AG09309 (cell line): ENCODE measurements at regions not wholly inside any gene's neighbourhood (a gene's known extent, or its start where the extent isn't known, plus 50 kb on each side); places are given as distances from the start of the nearest gene placed in this dataset.

Experiments used
- DNase-seq: peaks from one replicate; pipeline ENCODE4 v3.0.0-alpha.2; 2010; ENCODE audit warnings: low read depth
- H3K4me3 ChIP-seq: 2 replicates; pipeline ENCODE4 v1.5.1; 2011; ENCODE audit warnings: mild to moderate bottlenecking, low read depth, low read length, moderate library complexity; ENCODE audit not compliant: control insufficient read depth
- CTCF ChIP-seq: IDR thresholded peaks from 2 replicates; pipeline ENCODE4 v1.5.1; 2011; ENCODE audit warnings: mild to moderate bottlenecking, low read depth, low read length, inconsistent platforms; ENCODE audit not compliant: insufficient read depth, control insufficient read depth; ENCODE audit errors: missing control alignments

- DNase-seq = no peak
- H3K4me3 ChIP-seq = no peak overlapping the region
- TF ChIP-seq CTCF = no peak
Measured at GRCh38 chr9:31112491-31112890, 1272.0 kb upstream of the ACO1 start.

DNA sequence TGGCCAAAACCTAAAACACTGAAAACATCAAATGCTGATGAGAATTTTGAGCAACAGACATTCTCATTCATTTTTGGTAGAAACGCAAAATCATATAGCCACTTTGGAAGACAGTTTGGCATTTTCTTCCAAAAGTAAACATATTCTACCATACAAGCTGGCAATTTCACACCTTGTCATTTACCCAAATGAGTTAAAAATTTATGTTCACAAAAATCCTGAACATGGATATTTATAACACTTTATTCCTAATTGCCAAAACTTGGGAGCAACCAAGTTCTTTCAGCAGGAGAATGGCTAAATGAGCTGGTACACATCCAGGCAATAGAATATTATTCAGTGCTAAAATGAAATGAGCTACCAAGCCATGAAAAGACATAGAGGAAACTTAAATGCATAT lies 1270.1 kb upstream of the ACO1 start:
- no peak for DNase-seq
- H3K4me3 ChIP-seq = no peak overlapping the region
- no peak for TF ChIP-seq CTCF

DNA sequence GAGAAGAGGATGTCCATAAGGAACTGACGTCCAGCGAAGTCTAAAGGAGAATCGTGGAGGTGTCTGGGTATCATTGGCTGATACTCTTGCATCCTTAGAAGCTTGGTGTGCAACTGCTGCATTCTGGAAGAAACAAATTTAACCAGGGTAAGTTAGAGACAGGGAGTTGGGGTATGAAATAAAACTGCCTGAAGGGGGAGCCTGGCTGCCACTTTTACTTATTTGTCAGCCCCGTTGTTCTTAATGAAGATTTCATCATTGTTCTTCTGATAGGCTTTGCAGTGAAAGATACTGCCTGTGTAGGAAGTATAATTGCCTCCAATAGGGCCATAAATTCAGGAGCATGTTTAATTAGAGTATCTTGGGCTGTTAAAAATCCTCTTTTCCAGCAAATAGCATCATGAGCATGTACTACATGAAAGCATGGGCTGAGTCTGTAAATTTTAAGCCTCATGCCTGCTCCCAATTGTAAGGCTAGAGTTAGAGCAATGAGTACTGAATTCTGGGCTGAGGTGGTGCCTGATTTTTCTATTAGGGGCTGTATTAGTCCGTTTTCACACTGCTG lies 1264.5 kb upstream of the ACO1 start:
- no peak overlapping the region for H3K4me3 ChIP-seq
- DNase-seq = no peak
- no peak for TF ChIP-seq CTCF

DNA sequence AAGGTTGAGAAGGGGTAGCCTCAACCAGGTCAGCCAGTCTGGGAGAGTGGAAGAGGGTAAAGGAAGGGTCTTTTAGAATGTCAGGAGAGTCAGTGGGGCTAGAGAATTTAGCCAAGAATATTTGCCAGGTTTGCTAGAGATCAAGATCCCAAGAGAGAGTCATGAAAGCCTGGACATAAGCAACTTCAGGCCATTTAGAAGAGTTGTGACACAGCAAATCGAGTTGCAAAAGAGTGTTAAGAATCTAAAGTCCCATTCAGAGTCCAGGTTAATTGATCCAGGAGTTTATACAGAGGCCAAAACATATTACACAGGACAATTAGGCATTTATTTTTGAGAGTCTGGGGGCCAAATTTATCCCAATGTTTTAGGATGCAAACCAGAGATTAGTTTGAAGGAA lies 1260.1 kb upstream of the ACO1 start:
- no peak for DNase-seq
- TF ChIP-seq CTCF = no peak
- H3K4me3 ChIP-seq = no peak overlapping the region

GRCh38 chr9:31135567-31135966 lies 1248.9 kb upstream of the ACO1 start:
- no peak overlapping the region for H3K4me3 ChIP-seq
- TF ChIP-seq CTCF = no peak

DNA sequence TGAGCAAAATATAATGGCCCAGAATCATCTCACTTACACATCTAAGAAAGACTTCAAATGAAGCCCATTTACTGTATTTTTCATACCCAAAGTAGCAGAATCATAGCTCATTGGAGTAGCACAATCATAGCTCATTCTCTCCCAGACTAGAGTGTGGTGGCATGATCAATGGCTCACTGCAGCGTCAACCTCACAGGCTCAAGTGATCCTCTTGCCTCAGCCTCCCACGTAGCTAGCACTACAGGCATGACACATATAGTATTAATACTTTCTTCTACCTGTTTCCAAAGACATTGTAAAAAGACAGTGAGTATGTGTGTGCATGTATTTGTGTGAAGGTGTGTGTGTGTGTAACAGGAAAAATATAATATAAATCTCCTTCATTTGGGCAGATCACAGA lies 1247.9 kb upstream of the ACO1 start:
- no peak overlapping the region for H3K4me3 ChIP-seq
- no peak for TF ChIP-seq CTCF
- DNase-seq = no peak

More at GRCh38 chr9:31135567-31135966, 1248.9 kb upstream of the ACO1 start:
- no peak for DNase-seq
